IMR-90 (cell line): ENCODE measurements at regions not wholly inside any gene's neighbourhood (a gene's known extent, or its start where the extent isn't known, plus 50 kb on each side); places are given as distances from the start of the nearest gene placed in this dataset.

Experiments used
- ATAC-seq: fragments of 200-7000 bp; cut with Tn5 transposase; 2 replicates; pipeline ENCODE4 v1.9.1; 2020; ENCODE audit warnings: low read depth, mild to moderate bottlenecking, moderate library complexity
- BruUV-seq: library from RNA; stranded (reverse); fragments of 400-500 nt; replicated peaks from 2 replicates; lab custom pipeline; 2021; lab: Mats Ljungman, UMichigan
- CTCF ChIA-PET: fragments of 300-600 bp; formaldehyde crosslinking; extraction: SDS; loops from one replicate; lab custom pipeline; 2021; ENCODE audit warnings: antibody characterized with exemption; lab: Yijun Ruan, JAX
- POLR2A ChIA-PET: fragments of 300-600 bp; sonication (Branson Sonifier 250); formaldehyde crosslinking; loops from one replicate; lab custom pipeline; 2022; ENCODE audit warnings: antibody characterized with exemption; ENCODE audit not compliant: unreplicated experiment; lab: Charles Lee
- DNase-seq: peaks from one replicate; pipeline ENCODE4 v3.0.0; 2013
- H2AFZ ChIP-seq: replicated peaks from 2 replicates; pipeline ENCODE3; 2013; ENCODE audit warnings: low read length, mild to moderate bottlenecking; ENCODE audit not compliant: poor library complexity
- H2AK5ac ChIP-seq: 2 replicates; pipeline ENCODE4 v1.6.1; 2013; ENCODE audit warnings: low read depth, low read length, inconsistent platforms
- H2AK9ac ChIP-seq: replicated peaks from 2 replicates; pipeline ENCODE3; 2013; ENCODE audit warnings: mild to moderate bottlenecking, low read depth, low read length, moderate library complexity; ENCODE audit not compliant: poor library complexity
- H2BK120ac ChIP-seq: 2 replicates; pipeline ENCODE4 v1.6.1; 2013; ENCODE audit warnings: low read depth, low read length, inconsistent platforms
- H2BK15ac ChIP-seq: 3 replicates; pipeline ENCODE4 v1.6.1; 2013; ENCODE audit warnings: low read depth, low read length, inconsistent platforms
- H2BK20ac ChIP-seq: 2 replicates; pipeline ENCODE4 v1.6.1; 2013; ENCODE audit warnings: low read depth, mild to moderate bottlenecking, inconsistent platforms, low read length, moderate library complexity
- H2BK5ac ChIP-seq: 2 replicates; pipeline ENCODE4 v1.6.1; 2013; ENCODE audit warnings: mild to moderate bottlenecking, low read depth, low read length, inconsistent platforms; ENCODE audit not compliant: poor library complexity, severe bottlenecking
- H3K14ac ChIP-seq: replicated peaks from 2 replicates; pipeline ENCODE4 v1.6.1; 2013; ENCODE audit warnings: low read depth, low read length, inconsistent platforms
- H3K18ac ChIP-seq: 2 replicates; pipeline ENCODE4 v1.6.1; 2013; ENCODE audit warnings: low read depth, low read length, control low read depth
- H3K23ac ChIP-seq: 2 replicates; pipeline ENCODE4 v1.6.1; 2013; ENCODE audit warnings: low read depth, low read length, inconsistent platforms
- H3K27ac ChIP-seq: 2 replicates; pipeline ENCODE4 v1.5.1; 2013; ENCODE audit warnings: mild to moderate bottlenecking, control low read depth, low read length; ENCODE audit not compliant: insufficient read depth
- H3K27me3 ChIP-seq: 2 replicates; pipeline ENCODE4 v1.6.1; 2013; ENCODE audit warnings: low read length; ENCODE audit not compliant: control insufficient read depth, insufficient read depth
- H3K36me3 ChIP-seq: 2 replicates; pipeline ENCODE4 v1.6.1; 2013; ENCODE audit warnings: low read length, mixed read lengths; ENCODE audit not compliant: control insufficient read depth, insufficient read depth
- H3K4ac ChIP-seq: 2 replicates; pipeline ENCODE4 v1.6.1; 2013; ENCODE audit warnings: low read depth, low read length, inconsistent platforms
- H3K4me1 ChIP-seq: 2 replicates; pipeline ENCODE4 v1.6.1; 2013; ENCODE audit warnings: low read length, mixed read lengths; ENCODE audit not compliant: control insufficient read depth, insufficient read depth
- H3K4me2 ChIP-seq: 2 replicates; pipeline ENCODE4 v1.6.1; 2013; ENCODE audit warnings: low read depth, mild to moderate bottlenecking, control low read depth, low read length, moderate library complexity
- H3K4me3 ChIP-seq: 2 replicates; pipeline ENCODE4 v1.5.1; 2013; ENCODE audit warnings: low read depth, mild to moderate bottlenecking, control low read depth, low read length, moderate library complexity; ENCODE audit not compliant: insufficient read depth
- H3K56ac ChIP-seq: 2 replicates; pipeline ENCODE4 v1.6.1; 2013; ENCODE audit warnings: low read length, inconsistent platforms; ENCODE audit not compliant: insufficient read depth; ENCODE audit errors: extremely low read depth
- H3K79me1 ChIP-seq, 2 experiments: 2 replicates each; pipeline ENCODE4 v1.6.1; 2013; ENCODE audit warnings: low read length in 2 of 2, inconsistent platforms in 1 of 2, low read depth in 1 of 2
- H3K9ac ChIP-seq: 2 replicates; pipeline ENCODE4 v1.6.1; 2013; ENCODE audit warnings: low read depth, low read length, control low read depth
- H3K9me1 ChIP-seq: 2 replicates; pipeline ENCODE4 v1.6.1; 2013; ENCODE audit warnings: low read length, inconsistent platforms; ENCODE audit not compliant: insufficient read depth
- H3K9me3 ChIP-seq: 2 replicates; pipeline ENCODE4 v1.6.1; 2013; ENCODE audit warnings: low read length; ENCODE audit not compliant: control insufficient read depth, insufficient read depth
- H4K20me1 ChIP-seq: 2 replicates; pipeline ENCODE4 v1.6.1; 2013; ENCODE audit warnings: low read length, inconsistent platforms; ENCODE audit not compliant: insufficient read depth
- H4K5ac ChIP-seq: 2 replicates; pipeline ENCODE4 v1.6.1; 2013; ENCODE audit warnings: mild to moderate bottlenecking, low read depth, low read length, control low read depth
- H4K8ac ChIP-seq, 2 experiments: 2 replicates each; pipeline ENCODE4 v1.6.1; 2013; ENCODE audit warnings: low read depth in 2 of 2, low read length in 2 of 2, control low read depth in 1 of 2, inconsistent platforms in 1 of 2
- H4K91ac ChIP-seq: 2 replicates; pipeline ENCODE4 v1.6.1; 2013; ENCODE audit warnings: low read depth, low read length, inconsistent platforms; ENCODE audit not compliant: insufficient read depth
- BHLHE40 ChIP-seq: fragments of 150-350 bp; IDR thresholded peaks from 2 replicates; pipeline ENCODE4 v1.6.1; 2016; ENCODE audit warnings: mild to moderate bottlenecking, low read depth, low read length
- CHD1 ChIP-seq: IDR thresholded peaks from 2 replicates; pipeline ENCODE4 v1.6.1; 2012; ENCODE audit warnings: low read depth, low read length, improper control_type of control experiment
- ELK1 ChIP-seq: fragments of 150-350 bp; IDR thresholded peaks from 2 replicates; pipeline ENCODE4 v1.6.1; 2016; ENCODE audit warnings: low read depth, mild to moderate bottlenecking, low read length, moderate library complexity, borderline replicate concordance
- FOS ChIP-seq: fragments of 150-350 bp; IDR thresholded peaks from 2 replicates; pipeline ENCODE4 v1.6.1; 2016; ENCODE audit warnings: low read depth, low read length
- MAFK ChIP-seq: IDR thresholded peaks from 2 replicates; pipeline ENCODE4 v1.6.1; 2012; ENCODE audit warnings: low read depth, low read length, improper control_type of control experiment
- MXI1 ChIP-seq: IDR thresholded peaks from 2 replicates; pipeline ENCODE4 v1.6.1; 2012; ENCODE audit warnings: low read depth, mild to moderate bottlenecking, low read length, moderate library complexity, borderline replicate concordance
- POLR2A ChIP-seq: IDR thresholded peaks from 2 replicates; pipeline ENCODE4 v1.6.1; 2012; ENCODE audit warnings: mild to moderate bottlenecking, low read depth, low read length
- RAD21 ChIP-seq: IDR thresholded peaks from 2 replicates; pipeline ENCODE4 v1.6.1; 2012; ENCODE audit warnings: low read length, improper control_type of control experiment
- RCOR1 ChIP-seq: IDR thresholded peaks from 2 replicates; pipeline ENCODE4 v1.6.1; 2012; ENCODE audit warnings: mild to moderate bottlenecking, low read length, improper control_type of control experiment; ENCODE audit not compliant: insufficient replicate concordance
- RFX5 ChIP-seq: IDR thresholded peaks from 2 replicates; pipeline ENCODE4 v1.8.0; 2012; ENCODE audit warnings: low read depth, mild to moderate bottlenecking, low read length, moderate library complexity
- SMC3 ChIP-seq: fragments of 150-350 bp; IDR thresholded peaks from 2 replicates; pipeline ENCODE4 v1.6.1; 2016; ENCODE audit warnings: low read depth, mild to moderate bottlenecking, antibody characterized with exemption, low read length, moderate library complexity
- USF2 ChIP-seq: fragments of 150-350 bp; IDR thresholded peaks from 2 replicates; pipeline ENCODE4 v1.6.1; 2017; ENCODE audit warnings: mild to moderate bottlenecking, antibody characterized with exemption, low read length, low read depth
- WGBS, 2 experiments: methylation state at CpG; one replicate each; pipeline versions ENCODE4 v1.1.5 to v1.1.7; 2013; ENCODE audit warnings: missing lambda C conversion rate in 2 of 2; ENCODE audit not compliant: insufficient read length in 1 of 2; ENCODE audit errors: extremely low coverage in 2 of 2; 5-methylcytosine and 5-hydroxymethylcytosine counted together
- dilution Hi-C: fragments of 300-500 bp; cut with HindIII; formaldehyde crosslinking; loops from one replicate; pipeline ENCODE4 v1.14.3; 2018; ENCODE audit warnings: low sequenced_read_pairs; ENCODE audit not compliant: unreplicated experiment
- in situ Hi-C: fragments of 300-500 bp; cut with MboI; formaldehyde crosslinking; loops from 3 replicates; pipeline ENCODE4 v1.14.3; 2019; ENCODE audit warnings: low sequenced_read_pairs, inconsistent platforms, mixed read lengths
- intact Hi-C: fragments of 100-400 bp; cut with micrococcal nuclease; formaldehyde crosslinking; loops from 2 replicates; pipeline ENCODE4 v1.10.0; 2022
- TF ChIP-seq, protein P1 (sequence below): conservative IDR thresholded peaks from 2 replicates; pipeline ENCODE4 v1.5.1; 2012; ENCODE audit warnings: mild to moderate bottlenecking, low read depth, low read length, improper control_type of control experiment

GRCh38 chr2:176746411-176746810 lies 466.2 kb upstream of the HNRNPA3 start:
- CTCF ChIA-PET = interaction anchor here (0.9 kb wide), 1 partner anchor 94 kb away, joined by 7 read pairs; no protein-coding TSS in a partner anchor
- H3K9ac ChIP-seq = no peak overlapping the region
- H3K4me3 ChIP-seq = no peak overlapping the region
- H2AFZ ChIP-seq = no peak overlapping the region
- intact Hi-C loops = no loop called here
- no peak overlapping the region for H3K23ac ChIP-seq
- H4K91ac ChIP-seq = no peak overlapping the region
- no peak overlapping the region for H3K18ac ChIP-seq
- no peak overlapping the region for H3K14ac ChIP-seq
- TF ChIP-seq RAD21 (no peak), RFX5 (no peak), CHD1 (no peak), USF2 (no peak), POLR2A (no peak), RCOR1 (no peak), ELK1 (no peak), MAFK (no peak), BHLHE40 (no peak), MXI1 (no peak), SMC3 (no peak), FOS (no peak)
- TF ChIP-seq, protein P1, sequence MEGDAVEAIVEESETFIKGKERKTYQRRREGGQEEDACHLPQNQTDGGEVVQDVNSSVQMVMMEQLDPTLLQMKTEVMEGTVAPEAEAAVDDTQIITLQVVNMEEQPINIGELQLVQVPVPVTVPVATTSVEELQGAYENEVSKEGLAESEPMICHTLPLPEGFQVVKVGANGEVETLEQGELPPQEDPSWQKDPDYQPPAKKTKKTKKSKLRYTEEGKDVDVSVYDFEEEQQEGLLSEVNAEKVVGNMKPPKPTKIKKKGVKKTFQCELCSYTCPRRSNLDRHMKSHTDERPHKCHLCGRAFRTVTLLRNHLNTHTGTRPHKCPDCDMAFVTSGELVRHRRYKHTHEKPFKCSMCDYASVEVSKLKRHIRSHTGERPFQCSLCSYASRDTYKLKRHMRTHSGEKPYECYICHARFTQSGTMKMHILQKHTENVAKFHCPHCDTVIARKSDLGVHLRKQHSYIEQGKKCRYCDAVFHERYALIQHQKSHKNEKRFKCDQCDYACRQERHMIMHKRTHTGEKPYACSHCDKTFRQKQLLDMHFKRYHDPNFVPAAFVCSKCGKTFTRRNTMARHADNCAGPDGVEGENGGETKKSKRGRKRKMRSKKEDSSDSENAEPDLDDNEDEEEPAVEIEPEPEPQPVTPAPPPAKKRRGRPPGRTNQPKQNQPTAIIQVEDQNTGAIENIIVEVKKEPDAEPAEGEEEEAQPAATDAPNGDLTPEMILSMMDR = no peak
- no peak for DNase-seq
- H2AK9ac ChIP-seq = no peak overlapping the region
- no peak for ATAC-seq
- H3K4ac ChIP-seq = no peak overlapping the region
- H3K79me1 ChIP-seq = no peaks in the 10 kb centered on the region
- H3K27ac ChIP-seq = no peak overlapping the region
- no peak overlapping the region for H3K56ac ChIP-seq
- no peaks in the 10 kb centered on the region for H3K36me3 ChIP-seq
- POLR2A ChIA-PET = no interaction called here
- no peaks in the 10 kb centered on the region for H3K27me3 ChIP-seq
- no peak overlapping the region for H4K5ac ChIP-seq
- no peak overlapping the region for H2BK5ac ChIP-seq
- no peak overlapping the region for H2BK20ac ChIP-seq
- H4K20me1 ChIP-seq = no peaks in the 10 kb centered on the region
- H3K4me1 ChIP-seq = no peaks in the 10 kb centered on the region
- no peak overlapping the region for H3K4me2 ChIP-seq
- no peak overlapping the region for H2AK5ac ChIP-seq
- H2BK15ac ChIP-seq = no peak overlapping the region
- no peaks in the 10 kb centered on the region for H3K9me1 ChIP-seq
- dilution Hi-C loops = no loop called here
- in situ Hi-C loops = no loop called here
- BruUV-seq = no TSS peak
- H2BK120ac ChIP-seq = no peak overlapping the region
- no CpG with 5 or more reads among the region's 7 CpGs for WGBS, 2 experiments
- no peaks in the 10 kb centered on the region for H3K9me3 ChIP-seq
- H4K8ac ChIP-seq = no peak overlapping the region
